CD4-positive, CD25-positive, alpha-beta regulatory T cell (primary cell): ENCODE measurements at regions not wholly inside any gene's neighbourhood (a gene's known extent, or its start where the extent isn't known, plus 50 kb on each side); places are given as distances from the start of the nearest gene placed in this dataset.

ENCODE experiments used
- ATAC-seq, 2 donors: fragments of 150-1000 bp; cut with Tn5 transposase; one replicate each; pipeline ENCODE4 v1.10.0; 2021; ENCODE audit warnings: low read depth in 2 of 2, moderate number of reproducible peaks in 2 of 2, moderate library complexity in 1 of 2
- DNase-seq, 3 donors: peaks; one replicate each; pipeline versions ENCODE4 v3.0.0 to v3.0.0-alpha.2; 2012 to 2022; ENCODE audit warnings: mixed read lengths in 1 of 3
- H3K27ac ChIP-seq: one replicate; pipeline ENCODE4 v1.7.0; 2013; ENCODE audit warnings: mild to moderate bottlenecking, low read length; ENCODE audit not compliant: insufficient read depth, poor library complexity, severe bottlenecking
- H3K27me3 ChIP-seq: one replicate; pipeline ENCODE4 v1.7.0; 2013; ENCODE audit warnings: low read length; ENCODE audit not compliant: control insufficient read depth, insufficient read depth
- H3K36me3 ChIP-seq: one replicate; pipeline ENCODE4 v1.7.0; 2013; ENCODE audit warnings: mild to moderate bottlenecking, low read length, moderate library complexity; ENCODE audit not compliant: control insufficient read depth, insufficient read depth
- H3K4me1 ChIP-seq: 2 replicates; pipeline ENCODE4 v1.7.0; 2013; ENCODE audit warnings: mild to moderate bottlenecking, low read length; ENCODE audit not compliant: insufficient read depth, control insufficient read depth, poor library complexity, severe bottlenecking
- H3K4me3 ChIP-seq: one replicate; pipeline ENCODE4 v1.7.0; 2013; ENCODE audit warnings: low read depth, mild to moderate bottlenecking, low read length, moderate library complexity
- H3K9me3 ChIP-seq, 2 experiments: 1 replicate in 1 of 2; 2 replicates in 1 of 2; pipeline ENCODE4 v1.7.0; 2013; ENCODE audit warnings: low read length in 2 of 2, mild to moderate bottlenecking in 1 of 2, moderate library complexity in 1 of 2; ENCODE audit not compliant: control insufficient read depth in 2 of 2
- H3K27ac Mint-ChIP-seq, 3 donors: one replicate each; pipeline ENCODE4 v1.8.0; 2020 to 2022; ENCODE audit warnings: mild to moderate bottlenecking in 3 of 3, mixed read lengths in 3 of 3, moderate library complexity in 2 of 3
- H3K27me3 Mint-ChIP-seq: one replicate; pipeline ENCODE4 v1.8.0; 2022; ENCODE audit warnings: mild to moderate bottlenecking, mixed read lengths
- H3K36me3 Mint-ChIP-seq: one replicate; pipeline ENCODE4 v1.8.0; 2020; ENCODE audit warnings: mixed read lengths
- H3K4me1 Mint-ChIP-seq, 4 donors: one replicate each; pipeline ENCODE4 v1.8.0; 2020 to 2022; ENCODE audit warnings: mixed read lengths in 4 of 4, mild to moderate bottlenecking in 1 of 4
- H3K4me3 Mint-ChIP-seq, 4 donors: one replicate each; pipeline ENCODE4 v1.8.0; 2020 to 2022; ENCODE audit warnings: mild to moderate bottlenecking in 4 of 4, mixed read lengths in 4 of 4, moderate library complexity in 3 of 4
- H3K9me3 Mint-ChIP-seq, 7 donors: one replicate each; pipeline ENCODE4 v1.8.0; 2020 to 2022; ENCODE audit warnings: mixed read lengths in 7 of 7, mild to moderate bottlenecking in 3 of 7, moderate library complexity in 2 of 7

- H3K27me3 Mint-ChIP-seq = peaks cover 4% of the 10 kb centered on the region
- H3K27ac Mint-ChIP-seq = peak overlapping the region in 1 of 3 donors; percentile 53
- Histone ChIP-seq H3K36me3 (no peaks in the 10 kb centered on the region), H3K27me3 (peaks cover 2% of the 10 kb centered on the region), H3K4me1 (no peaks in the 10 kb centered on the region), H3K9me3 (no peaks in the 10 kb centered on the region), H3K27ac (no peak overlapping the region), H3K4me3 (no peak overlapping the region)
- H3K36me3 Mint-ChIP-seq = peaks cover 1% of the 10 kb centered on the region
- no peaks in the 10 kb centered on the region for H3K9me3 Mint-ChIP-seq
- H3K4me3 Mint-ChIP-seq = no peak overlapping the region
- ATAC-seq = no peak
- no peak for DNase-seq
- H3K4me1 Mint-ChIP-seq = peaks cover 0 to 14% (median 2%) of the 10 kb centered on the region in 4 donors
Measured at GRCh38 chr18:70489571-70489970, 200.7 kb downstream of the SOCS6 start.

DNA sequence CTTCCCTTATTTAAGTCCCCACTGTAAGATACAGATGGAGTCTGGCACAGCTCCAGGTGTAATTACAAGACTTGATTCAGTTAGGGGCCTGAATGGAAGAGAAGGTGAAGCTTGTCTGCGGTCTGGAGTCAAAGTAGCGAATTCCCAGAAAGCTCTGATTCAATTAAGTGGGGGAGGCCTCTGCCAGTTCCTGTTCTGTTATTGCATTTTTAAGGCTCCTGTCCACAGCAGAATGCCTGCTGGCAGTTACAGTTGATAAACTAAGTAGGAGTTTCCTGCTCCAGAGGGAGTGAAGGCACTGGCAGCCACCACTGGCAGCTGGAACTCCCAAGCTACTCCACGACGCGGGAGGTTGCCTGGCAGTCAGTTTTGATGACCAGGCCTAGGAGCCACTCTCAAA, 181.1 kb downstream of the SOCS6 start:
- Histone ChIP-seq H3K27me3 (no peaks in the 10 kb centered on the region), H3K4me1 (no peaks in the 10 kb centered on the region), H3K36me3 (no peaks in the 10 kb centered on the region), H3K9me3 (no peaks in the 10 kb centered on the region), H3K27ac (no peak overlapping the region), H3K4me3 (no peak overlapping the region)
- no peaks in the 10 kb centered on the region for H3K9me3 Mint-ChIP-seq
- H3K4me3 Mint-ChIP-seq = no peak overlapping the region
- H3K27ac Mint-ChIP-seq = no peak overlapping the region
- H3K4me1 Mint-ChIP-seq = no peaks in the 10 kb centered on the region
- DNase-seq = no peak
- no peak for ATAC-seq
- no peaks in the 10 kb centered on the region for H3K27me3 Mint-ChIP-seq
- H3K36me3 Mint-ChIP-seq = no peaks in the 10 kb centered on the region

- Mint-ChIP-seq H3K36me3 (no peaks in the 10 kb centered on the region), H3K9me3 (no peaks in the 10 kb centered on the region), H3K4me1 (peaks cover 0 to 3% (median 0%) of the 10 kb centered on the region in 4 donors), H3K4me3 (no peak overlapping the region), H3K27ac (no peak overlapping the region), H3K27me3 (no peaks in the 10 kb centered on the region)
- H3K9me3 ChIP-seq = no peaks in the 10 kb centered on the region
- no peak overlapping the region for H3K27ac ChIP-seq
- peaks cover 4% of the 10 kb centered on the region for H3K27me3 ChIP-seq
- no peak for DNase-seq
- no peaks in the 10 kb centered on the region for H3K36me3 ChIP-seq
- no peak for ATAC-seq
- H3K4me3 ChIP-seq = no peak overlapping the region
- no peaks in the 10 kb centered on the region for H3K4me1 ChIP-seq
Measured at GRCh38 chr18:70468861-70469547, 180.2 kb downstream of the SOCS6 start.

- Histone ChIP-seq H3K4me3 (no peak overlapping the region), H3K9me3 (no peaks in the 10 kb centered on the region), H3K36me3 (no peaks in the 10 kb centered on the region), H3K4me1 (no peaks in the 10 kb centered on the region), H3K27ac (no peak overlapping the region), H3K27me3 (peaks cover 6% of the 10 kb centered on the region)
- ATAC-seq (no peak), DNase-seq (peak in 1 of 3 donors; percentile 11)
- Mint-ChIP-seq H3K27ac (no peak overlapping the region), H3K4me3 (peak overlapping the region in 3 of 4 donors; percentile 47 to 71 (median 66)), H3K4me1 (peaks cover 0 to 3% (median 0%) of the 10 kb centered on the region in 4 donors), H3K36me3 (no peaks in the 10 kb centered on the region), H3K27me3 (peaks cover 26% of the 10 kb centered on the region), H3K9me3 (no peaks in the 10 kb centered on the region)
Measured at GRCh38 chr18:70464343-70465114, 175.7 kb downstream of the SOCS6 start.

GRCh38 chr18:70463085-70463484, 174.2 kb downstream of the SOCS6 start:
- peaks cover 0 to 3% (median 0%) of the 10 kb centered on the region in 4 donors for H3K4me1 Mint-ChIP-seq
- H3K27ac ChIP-seq = no peak overlapping the region
- peaks cover 26% of the 10 kb centered on the region for H3K27me3 Mint-ChIP-seq

GRCh38 chr18:70462078-70462439, 173.2 kb downstream of the SOCS6 start:
- H3K27ac ChIP-seq = no peak overlapping the region
- H3K9me3 ChIP-seq = no peaks in the 10 kb centered on the region
- H3K9me3 Mint-ChIP-seq = no peaks in the 10 kb centered on the region
- no peak overlapping the region for H3K4me3 ChIP-seq
- no peaks in the 10 kb centered on the region for H3K36me3 ChIP-seq
- H3K36me3 Mint-ChIP-seq = no peaks in the 10 kb centered on the region
- H3K4me1 ChIP-seq = no peaks in the 10 kb centered on the region
- no peak overlapping the region for H3K4me3 Mint-ChIP-seq
- peaks cover 6% of the 10 kb centered on the region for H3K27me3 ChIP-seq
- no peak for ATAC-seq
- peaks cover 0 to 3% (median 0%) of the 10 kb centered on the region in 4 donors for H3K4me1 Mint-ChIP-seq
- H3K27ac Mint-ChIP-seq = no peak overlapping the region
- peaks cover 26% of the 10 kb centered on the region for H3K27me3 Mint-ChIP-seq
- no peak for DNase-seq

More at GRCh38 chr18:70463085-70463484, 174.2 kb downstream of the SOCS6 start:
- no peaks in the 10 kb centered on the region for H3K36me3 ChIP-seq
- no peak overlapping the region for H3K4me3 ChIP-seq
- H3K4me1 ChIP-seq = no peaks in the 10 kb centered on the region
- peaks cover 6% of the 10 kb centered on the region for H3K27me3 ChIP-seq
- ATAC-seq = no peak
- Mint-ChIP-seq H3K4me3 (no peak overlapping the region), H3K27ac (no peak overlapping the region), H3K9me3 (no peaks in the 10 kb centered on the region), H3K36me3 (no peaks in the 10 kb centered on the region)
- DNase-seq = no peak
- no peaks in the 10 kb centered on the region for H3K9me3 ChIP-seq

- H3K4me3 Mint-ChIP-seq = no peak overlapping the region
Measured at GRCh38 chr18:70461323-70462077, 172.7 kb downstream of the SOCS6 start.

More at GRCh38 chr18:70461323-70462077, 172.7 kb downstream of the SOCS6 start:
- H3K36me3 ChIP-seq = no peaks in the 10 kb centered on the region
- no peak for ATAC-seq
- H3K27ac Mint-ChIP-seq = no peak overlapping the region
- H3K4me1 Mint-ChIP-seq = peaks cover 0 to 3% (median 0%) of the 10 kb centered on the region in 4 donors
- H3K36me3 Mint-ChIP-seq = no peaks in the 10 kb centered on the region
- no peak overlapping the region for H3K27ac ChIP-seq
- peaks cover 26% of the 10 kb centered on the region for H3K27me3 Mint-ChIP-seq
- H3K27me3 ChIP-seq = peaks cover 6% of the 10 kb centered on the region
- DNase-seq = no peak
- H3K9me3 ChIP-seq = no peaks in the 10 kb centered on the region
- H3K4me3 ChIP-seq = no peak overlapping the region
- H3K9me3 Mint-ChIP-seq = no peaks in the 10 kb centered on the region
- no peaks in the 10 kb centered on the region for H3K4me1 ChIP-seq
